HCT116 (cell line): ENCODE measurements at regions not wholly inside any gene's neighbourhood (a gene's known extent, or its start where the extent isn't known, plus 50 kb on each side); places are given as distances from the start of the nearest gene placed in this dataset.

Source experiments
- ATAC-seq: fragments of 200-7000 bp; cut with Tn5 transposase; 2 replicates; pipeline ENCODE4 v1.9.1; 2020; ENCODE audit warnings: mild to moderate bottlenecking, moderate library complexity
- BruUV-seq: library from RNA; stranded (reverse); fragments of 400-500 nt; replicated peaks from 2 replicates; lab custom pipeline; 2021; lab: Mats Ljungman, UMichigan
- CTCF ChIA-PET: fragments of 300-600 bp; sonication (Branson Sonifier 250); formaldehyde crosslinking; loops from one replicate; lab custom pipeline; 2021; ENCODE audit warnings: antibody characterized with exemption; lab: Charles Lee
- POLR2A ChIA-PET: fragments of 300-600, 350-600 bp; sonication (Branson Sonifier 250); formaldehyde crosslinking; loops from one replicate; lab custom pipeline; 2021; ENCODE audit warnings: antibody characterized with exemption; lab: Charles Lee
- RAD21 ChIA-PET, 2 experiments: fragments of 300-600 bp; sonication (Branson Sonifier 250); formaldehyde crosslinking; loops; one replicate each; lab custom pipeline; 2023; ENCODE audit warnings: low total read pairs in 2 of 2; ENCODE audit not compliant: uncharacterized antibody in 2 of 2, unreplicated experiment in 2 of 2, low non-redundant PET in 1 of 2; lab: Charles Lee
- DNase-seq: peaks from one replicate; pipeline ENCODE4 v3.0.0-alpha.2; 2010; ENCODE audit warnings: low read depth, low spot score
- H2AFZ ChIP-seq: fragments of 200-600 bp; shearing (Covaris generic), sonication (generic); 2 replicates; pipeline ENCODE4 v1.6.1; 2017; ENCODE audit warnings: low read depth, mixed run types, mixed read lengths, antibody characterized with exemption, low read length; ENCODE audit not compliant: poor library complexity, severe bottlenecking
- H3K27ac ChIP-seq: 2 replicates; pipeline ENCODE4 v1.5.1; 2012; ENCODE audit warnings: low read depth, low read length
- H3K27me3 ChIP-seq: fragments of 200-600 bp; sonication (generic); 2 replicates; pipeline ENCODE4 v1.6.1; 2016; ENCODE audit warnings: mixed run types, low read length, mixed read lengths; ENCODE audit not compliant: insufficient read depth
- H3K36me3 ChIP-seq, 2 experiments: fragments of 200-500 bp in 1 of 2; fragments of 200-600 bp in 1 of 2; sonication (Bioruptor generic) in 1 of 2; sonication (generic) in 1 of 2; 2 replicates each; pipeline versions ENCODE4 v1.5.1 to v1.6.1; 2014 to 2016; ENCODE audit warnings: low read length in 2 of 2, inconsistent platforms in 1 of 2, mixed read lengths in 1 of 2, mixed run types in 1 of 2; ENCODE audit not compliant: insufficient read depth in 2 of 2, control insufficient read depth in 1 of 2
- H3K4me1 ChIP-seq, 2 experiments: fragments of 200-600 bp in 1 of 2; sonication (generic) in 1 of 2; 2 replicates each; pipeline versions ENCODE4 v1.5.1 to v1.6.1; 2012 to 2017; ENCODE audit warnings: low read length in 2 of 2, inconsistent platforms in 1 of 2, mild to moderate bottlenecking in 1 of 2, mixed read lengths in 1 of 2, mixed run types in 1 of 2, moderate library complexity in 1 of 2; ENCODE audit not compliant: insufficient read depth in 2 of 2, control insufficient read depth in 1 of 2
- H3K4me2 ChIP-seq: fragments of 200-600 bp; sonication (generic); 2 replicates; pipeline ENCODE4 v1.6.1; 2017; ENCODE audit warnings: mixed run types, low read length, mixed read lengths
- H3K4me3 ChIP-seq, 2 experiments: fragments of 200-600 bp in 1 of 2; sonication (generic) in 1 of 2; replicated peaks in 1 of 2; 2 replicates each; pipeline ENCODE4 v1.5.1; 2011 to 2016; ENCODE audit warnings: low read length in 2 of 2, control low read depth in 1 of 2, low read depth in 1 of 2, mild to moderate bottlenecking in 1 of 2, mixed read lengths in 1 of 2, mixed run types in 1 of 2
- H3K79me2 ChIP-seq: fragments of 200-600 bp; sonication (generic); 2 replicates; pipeline ENCODE4 v1.6.1; 2017; ENCODE audit warnings: mild to moderate bottlenecking, mixed run types, low read length, moderate library complexity, mixed read lengths; ENCODE audit not compliant: insufficient read depth
- H3K9ac ChIP-seq: fragments of 200-600 bp; sonication (generic); 2 replicates; pipeline ENCODE4 v1.6.1; 2016; ENCODE audit warnings: low read length, mixed read lengths
- H3K9me2 ChIP-seq: fragments of 200-600 bp; sonication (generic), shearing (Covaris generic); 2 replicates; pipeline ENCODE4 v1.6.1; 2017; ENCODE audit warnings: mixed run types, mild to moderate bottlenecking, moderate library complexity; ENCODE audit not compliant: insufficient read depth
- H3K9me3 ChIP-seq, 2 experiments: fragments of 200-500 bp in 1 of 2; fragments of 200-600 bp in 1 of 2; sonication (Bioruptor generic) in 1 of 2; sonication (generic) in 1 of 2; 2 replicates each; pipeline ENCODE4 v1.6.1; 2014 to 2017; ENCODE audit warnings: low read length in 2 of 2, mixed read lengths in 2 of 2, inconsistent platforms in 1 of 2, low read depth in 1 of 2, mild to moderate bottlenecking in 1 of 2, mixed run types in 1 of 2, moderate library complexity in 1 of 2; ENCODE audit not compliant: control insufficient read depth in 1 of 2, insufficient read depth in 1 of 2
- H4K20me1 ChIP-seq: fragments of 200-600 bp; sonication (generic), shearing (Covaris generic); 2 replicates; pipeline ENCODE4 v1.6.1; 2017; ENCODE audit warnings: mixed run types, mild to moderate bottlenecking, moderate library complexity; ENCODE audit not compliant: insufficient read depth
- ATF3 ChIP-seq: IDR thresholded peaks from 2 replicates; pipeline ENCODE4 v1.6.1; 2012
- CBX3 ChIP-seq: IDR thresholded peaks from 2 replicates; pipeline ENCODE4 v1.6.1; 2012; ENCODE audit warnings: low read depth
- CEBPB ChIP-seq: IDR thresholded peaks from 2 replicates; pipeline ENCODE4 v1.6.1; 2012; ENCODE audit warnings: low read depth
- EGR1 ChIP-seq: IDR thresholded peaks from 2 replicates; pipeline ENCODE4 v1.6.1; 2012; ENCODE audit warnings: low read depth
- EZH2 ChIP-seq: fragments of 200-600 bp; sonication (generic); IDR thresholded peaks from 2 replicates; pipeline ENCODE4 v1.6.1; 2017; ENCODE audit warnings: antibody characterized with exemption, mixed run types
- EZH2phosphoT487 ChIP-seq: fragments of 200-600 bp; IDR thresholded peaks from 2 replicates; pipeline ENCODE4 v1.6.1; 2018; ENCODE audit warnings: antibody characterized with exemption, borderline replicate concordance
- FOSL1 ChIP-seq: IDR thresholded peaks from 2 replicates; pipeline ENCODE4 v1.6.1; 2012; ENCODE audit warnings: low read depth
- JUND ChIP-seq: IDR thresholded peaks from 2 replicates; pipeline ENCODE4 v1.6.1; 2012
- MAX ChIP-seq: IDR thresholded peaks from 2 replicates; pipeline ENCODE4 v1.6.1; 2012
- RAD21 ChIP-seq: IDR thresholded peaks from 2 replicates; pipeline ENCODE4 v1.6.1; 2012; ENCODE audit warnings: low read depth, mild to moderate bottlenecking
- REST ChIP-seq: IDR thresholded peaks from 2 replicates; pipeline ENCODE4 v1.6.1; 2012; ENCODE audit warnings: low read depth
- SIN3A ChIP-seq: IDR thresholded peaks from 2 replicates; pipeline ENCODE4 v1.6.1; 2012; ENCODE audit warnings: low read depth
- SP1 ChIP-seq: IDR thresholded peaks from 2 replicates; pipeline ENCODE4 v1.6.1; 2012; ENCODE audit warnings: low read depth
- SRF ChIP-seq: IDR thresholded peaks from 2 replicates; pipeline ENCODE4 v1.6.1; 2012; ENCODE audit warnings: low read depth
- TCF7L2 ChIP-seq: IDR thresholded peaks from 2 replicates; pipeline ENCODE4 v1.7.0; 2011; ENCODE audit warnings: borderline replicate concordance, inconsistent platforms; ENCODE audit not compliant: insufficient read depth, insufficient read length; ENCODE audit errors: extremely low read depth
- ZBTB33 ChIP-seq: IDR thresholded peaks from 2 replicates; pipeline ENCODE4 v1.6.1; 2011; ENCODE audit warnings: mild to moderate bottlenecking, low read length, moderate library complexity; ENCODE audit not compliant: insufficient replicate concordance; ENCODE audit errors: extremely low read depth
- ZFX ChIP-seq: fragments of 450-650 bp; IDR thresholded peaks from 2 replicates; pipeline ENCODE4 v1.6.1; 2017
- ZNF274 ChIP-seq: fragments of 200-500 bp; sonication (Bioruptor generic); IDR thresholded peaks from 2 replicates; pipeline ENCODE4 v1.6.1; 2014; ENCODE audit warnings: mild to moderate bottlenecking, low read depth, low read length, inconsistent platforms
- intact Hi-C: fragments of 100-400 bp; cut with micrococcal nuclease; formaldehyde crosslinking; loops from 2 replicates; pipeline ENCODE4 v1.10.0; 2022

- ChIA-PET POLR2A (no interaction called here), CTCF (no interaction called here), RAD21 (no interaction called here)
- H3K27me3 ChIP-seq: no peaks in the 10 kb centered on the region
- intact Hi-C loops: no loop called here
- no peak overlapping the region for H3K9ac ChIP-seq
- ATAC-seq (no peak), DNase-seq (no peak)
- H3K27ac ChIP-seq: no peak overlapping the region
- H4K20me1 ChIP-seq: no peaks in the 10 kb centered on the region
- no TSS peak for BruUV-seq
- no peaks in the 10 kb centered on the region for H3K4me1 ChIP-seq
- H3K4me2 ChIP-seq: no peak overlapping the region
- H2AFZ ChIP-seq: no peak overlapping the region
- no peaks in the 10 kb centered on the region for H3K79me2 ChIP-seq
- peaks cover 3 to 29% of the 10 kb centered on the region in 2 experiments; a peak in 3 of 4 replicates for H3K9me3 ChIP-seq
- no peaks in the 10 kb centered on the region for H3K36me3 ChIP-seq
- H3K4me3 ChIP-seq: no peak overlapping the region
- H3K9me2 ChIP-seq: no peaks in the 10 kb centered on the region
- TF ChIP-seq FOSL1: no peak
- no peak for TF ChIP-seq SRF
- TF ChIP-seq ZNF274: no peak
Observed at GRCh38 chr4:44098973-44099372, 349.6 kb downstream of the KCTD8 start.

DNA sequence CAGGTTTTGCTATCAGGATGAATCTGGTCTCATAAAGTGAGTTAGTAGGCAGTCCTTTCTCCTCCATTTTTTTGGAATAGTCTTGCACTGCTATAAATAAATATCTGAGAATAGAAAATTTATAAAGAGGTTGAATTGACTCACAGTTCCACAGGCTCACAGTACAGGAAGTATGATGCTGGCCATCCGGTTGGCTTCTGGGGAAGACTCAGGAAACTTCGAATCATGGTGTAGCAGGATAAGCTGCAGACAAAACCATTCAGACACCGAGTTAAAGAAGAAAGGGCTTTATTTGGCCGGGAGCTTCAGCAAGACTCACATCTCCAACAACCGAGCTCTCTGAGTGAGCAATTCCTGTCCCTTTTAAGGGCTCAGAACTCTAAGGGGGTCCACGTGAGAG, 348.2 kb downstream of the KCTD8 start:
- Histone ChIP-seq H3K79me2 (no peaks in the 10 kb centered on the region), H3K4me1 (no peaks in the 10 kb centered on the region), H3K36me3 (no peaks in the 10 kb centered on the region), H3K9me2 (no peaks in the 10 kb centered on the region), H2AFZ (no peak overlapping the region), H3K9me3 (peaks cover 3 to 29% of the 10 kb centered on the region in 2 experiments; a peak in 3 of 4 replicates), H3K4me3 (no peak overlapping the region), H3K9ac (no peak overlapping the region), H3K27me3 (no peaks in the 10 kb centered on the region), H4K20me1 (no peaks in the 10 kb centered on the region), H3K27ac (no peak overlapping the region), H3K4me2 (no peak overlapping the region)
- intact Hi-C loops: no loop called here
- CTCF ChIA-PET: no interaction called here
- RAD21 ChIA-PET: no interaction called here
- no peak for ATAC-seq
- TF ChIP-seq EZH2: no peak
- TF ChIP-seq CEBPB: no peak
- no peak for TF ChIP-seq ATF3
- no peak for TF ChIP-seq SIN3A
- TF ChIP-seq REST: no peak
- TF ChIP-seq MAX: no peak
- TF ChIP-seq SP1: no peak
- TF ChIP-seq EGR1: no peak
- no peak for TF ChIP-seq ZFX
- TF ChIP-seq EZH2phosphoT487: no peak
- TF ChIP-seq TCF7L2: no peak
- no peak for TF ChIP-seq RAD21
- TF ChIP-seq ZBTB33: no peak
- TF ChIP-seq JUND: no peak
- no peak for TF ChIP-seq FOSL1
- TF ChIP-seq ZNF274: no peak
- TF ChIP-seq CBX3: no peak
- no peak for DNase-seq
- POLR2A ChIA-PET: no interaction called here
- no TSS peak for BruUV-seq
